Trophoblast cell (in vitro differentiated cells and primary cell): ENCODE measurements at regions not wholly inside any gene's neighbourhood (a gene's known extent, or its start where the extent isn't known, plus 50 kb on each side); places are given as distances from the start of the nearest gene placed in this dataset.

Source experiments
- DNase-seq, 2 donors: peaks; one replicate each; pipeline ENCODE4 v3.0.0-alpha.2; 2016
- H2AFZ ChIP-seq: 2 replicates; pipeline ENCODE4 v1.6.1; 2013; ENCODE audit warnings: low read length, moderate library complexity, mild to moderate bottlenecking; ENCODE audit not compliant: insufficient read depth, poor library complexity
- H2AK5ac ChIP-seq: 2 replicates; pipeline ENCODE4 v1.6.1; 2013; ENCODE audit warnings: mild to moderate bottlenecking, low read length
- H2BK120ac ChIP-seq: 2 replicates; pipeline ENCODE4 v1.6.1; 2013; ENCODE audit warnings: low read length, mild to moderate bottlenecking, moderate library complexity; ENCODE audit not compliant: insufficient read depth, poor library complexity
- H2BK12ac ChIP-seq: 2 replicates; pipeline ENCODE4 v1.6.1; 2013; ENCODE audit warnings: mild to moderate bottlenecking, low read length, moderate library complexity
- H2BK5ac ChIP-seq: 2 replicates; pipeline ENCODE4 v1.6.1; 2013; ENCODE audit warnings: low read length, low read depth, moderate library complexity, mild to moderate bottlenecking; ENCODE audit not compliant: poor library complexity
- H3K14ac ChIP-seq: 2 replicates; pipeline ENCODE4 v1.6.1; 2013; ENCODE audit warnings: mild to moderate bottlenecking, low read length
- H3K18ac ChIP-seq: 2 replicates; pipeline ENCODE4 v1.6.1; 2013; ENCODE audit warnings: mild to moderate bottlenecking, low read length
- H3K23ac ChIP-seq: 2 replicates; pipeline ENCODE4 v1.6.1; 2013; ENCODE audit warnings: low read length
- H3K27ac ChIP-seq: 2 replicates; pipeline ENCODE4 v1.5.1; 2013; ENCODE audit warnings: low read depth, mild to moderate bottlenecking, inconsistent platforms, low read length, moderate library complexity
- H3K27me3 ChIP-seq: 2 replicates; pipeline ENCODE4 v1.6.1; 2013; ENCODE audit warnings: inconsistent platforms, mild to moderate bottlenecking, low read length, moderate library complexity; ENCODE audit not compliant: insufficient read depth
- H3K36me3 ChIP-seq, 2 experiments: 1 replicate in 1 of 2; 2 replicates in 1 of 2; pipeline ENCODE4 v1.6.1; 2013; ENCODE audit warnings: low read length in 2 of 2, mild to moderate bottlenecking in 2 of 2, moderate library complexity in 1 of 2; ENCODE audit not compliant: insufficient read depth in 2 of 2, control insufficient read depth in 1 of 2
- H3K4ac ChIP-seq: 2 replicates; pipeline ENCODE4 v1.6.1; 2013; ENCODE audit warnings: low read depth, mild to moderate bottlenecking, low read length, moderate library complexity
- H3K4me1 ChIP-seq, 2 experiments: 1 replicate in 1 of 2; 2 replicates in 1 of 2; pipeline ENCODE4 v1.6.1; 2013; ENCODE audit warnings: low read length in 2 of 2, mild to moderate bottlenecking in 2 of 2, moderate library complexity in 1 of 2; ENCODE audit not compliant: insufficient read depth in 2 of 2, control insufficient read depth in 1 of 2
- H3K4me2 ChIP-seq: 2 replicates; pipeline ENCODE4 v1.6.1; 2013; ENCODE audit warnings: inconsistent platforms, mild to moderate bottlenecking, low read length, moderate library complexity
- H3K4me3 ChIP-seq: 2 replicates; pipeline ENCODE4 v1.5.1; 2013; ENCODE audit warnings: mild to moderate bottlenecking, low read depth, low read length, inconsistent platforms
- H3K79me1 ChIP-seq: one replicate; pipeline ENCODE4 v1.6.1; 2013; ENCODE audit warnings: low read length
- H3K79me2 ChIP-seq: 2 replicates; pipeline ENCODE4 v1.6.1; 2013; ENCODE audit warnings: low read length, mild to moderate bottlenecking; ENCODE audit not compliant: control insufficient read depth, insufficient read depth, poor library complexity
- H3K9ac ChIP-seq: 2 replicates; pipeline ENCODE4 v1.6.1; 2013; ENCODE audit warnings: mild to moderate bottlenecking, low read length
- H3K9me3 ChIP-seq: 2 replicates; pipeline ENCODE4 v1.6.1; 2013; ENCODE audit warnings: low read depth, mild to moderate bottlenecking, control low read depth, inconsistent platforms, low read length; ENCODE audit not compliant: insufficient read depth
- H4K12ac ChIP-seq: 2 replicates; pipeline ENCODE4 v1.6.1; 2013; ENCODE audit warnings: low read depth, mild to moderate bottlenecking, low read length, moderate library complexity
- H4K8ac ChIP-seq: 2 replicates; pipeline ENCODE4 v1.6.1; 2013; ENCODE audit warnings: low read depth, mild to moderate bottlenecking, low read length, moderate library complexity
- H4K91ac ChIP-seq: one replicate; pipeline ENCODE4 v1.6.1; 2013; ENCODE audit warnings: low read depth, mild to moderate bottlenecking, low read length, moderate library complexity
- whole genome bisulfite sequencing: extraction: QIAGEN DNeasy Blood & Tissue Kit; methylation state at CpG from one replicate; pipeline ENCODE4 v1.1.7; 2013; ENCODE audit warnings: missing lambda C conversion rate; ENCODE audit not compliant: insufficient read length, insufficient coverage; ENCODE audit errors: extremely low coverage; 5-methylcytosine and 5-hydroxymethylcytosine counted together

GRCh38 chr4:81343046-81343445, 128.0 kb upstream of the PRKG2 start:
- Histone ChIP-seq H3K23ac (no peak overlapping the region), H3K4me3 (no peak overlapping the region), H2AK5ac (no peak overlapping the region), H3K4me1 (no peaks in the 10 kb centered on the region), H3K18ac (no peak overlapping the region), H3K4me2 (no peak overlapping the region), H3K36me3 (no peaks in the 10 kb centered on the region), H4K12ac (no peak overlapping the region), H3K27me3 (no peaks in the 10 kb centered on the region), H3K9me3 (no peaks in the 10 kb centered on the region), H2BK12ac (no peak overlapping the region), H3K14ac (no peak overlapping the region), H4K91ac (no peak overlapping the region), H2BK5ac (no peak overlapping the region), H2BK120ac (no peak overlapping the region), H4K8ac (no peak overlapping the region), H2AFZ (no peak overlapping the region), H3K4ac (no peak overlapping the region), H3K27ac (no peak overlapping the region), H3K79me2 (no peaks in the 10 kb centered on the region), H3K79me1 (no peaks in the 10 kb centered on the region), H3K9ac (no peak overlapping the region)
- no CpG with 5 or more reads among the region's 1 CpG for WGBS
- DNase-seq: no peak

- no peak overlapping the region for H3K9ac ChIP-seq
- DNase-seq: no peak
- H3K14ac ChIP-seq: no peak overlapping the region
- H3K4me3 ChIP-seq: no peak overlapping the region
- no peak overlapping the region for H2AFZ ChIP-seq
- no peak overlapping the region for H2BK120ac ChIP-seq
- no peaks in the 10 kb centered on the region for H3K27me3 ChIP-seq
- no peak overlapping the region for H2AK5ac ChIP-seq
- H4K91ac ChIP-seq: no peak overlapping the region
- no CpG with 5 or more reads among the region's 1 CpG for WGBS
- H3K27ac ChIP-seq: no peak overlapping the region
- H3K4ac ChIP-seq: no peak overlapping the region
- H3K36me3 ChIP-seq: no peaks in the 10 kb centered on the region
- no peaks in the 10 kb centered on the region for H3K9me3 ChIP-seq
- no peak overlapping the region for H4K12ac ChIP-seq
- no peak overlapping the region for H2BK5ac ChIP-seq
- H3K23ac ChIP-seq: no peak overlapping the region
- no peak overlapping the region for H3K18ac ChIP-seq
- H3K4me2 ChIP-seq: no peak overlapping the region
- no peak overlapping the region for H2BK12ac ChIP-seq
- H3K4me1 ChIP-seq: no peaks in the 10 kb centered on the region
- no peak overlapping the region for H4K8ac ChIP-seq
- no peaks in the 10 kb centered on the region for H3K79me1 ChIP-seq
- no peaks in the 10 kb centered on the region for H3K79me2 ChIP-seq
Observed at GRCh38 chr4:81337211-81337610, 122.2 kb upstream of the PRKG2 start.

- no peak overlapping the region for H3K27ac ChIP-seq
- H3K4me1 ChIP-seq: no peaks in the 10 kb centered on the region
- no peak overlapping the region for H3K4me2 ChIP-seq
- no peak overlapping the region for H3K23ac ChIP-seq
- no peak overlapping the region for H3K4ac ChIP-seq
- no peak overlapping the region for H2BK12ac ChIP-seq
- H3K18ac ChIP-seq: no peak overlapping the region
- H2BK5ac ChIP-seq: no peak overlapping the region
- no peaks in the 10 kb centered on the region for H3K36me3 ChIP-seq
- no peak overlapping the region for H4K91ac ChIP-seq
- no peak overlapping the region for H3K9ac ChIP-seq
- no peaks in the 10 kb centered on the region for H3K9me3 ChIP-seq
- H2AFZ ChIP-seq: no peak overlapping the region
- no peak overlapping the region for H2AK5ac ChIP-seq
- H3K14ac ChIP-seq: no peak overlapping the region
- H3K4me3 ChIP-seq: no peak overlapping the region
- no CpG with 5 or more reads among the region's 5 CpGs for WGBS
- no peaks in the 10 kb centered on the region for H3K27me3 ChIP-seq
- H3K79me2 ChIP-seq: no peaks in the 10 kb centered on the region
- no peaks in the 10 kb centered on the region for H3K79me1 ChIP-seq
- H4K8ac ChIP-seq: no peak overlapping the region
- H2BK120ac ChIP-seq: no peak overlapping the region
- H4K12ac ChIP-seq: no peak overlapping the region
- no peak for DNase-seq
Observed at GRCh38 chr4:81335122-81335912, 120.3 kb upstream of the PRKG2 start.

GRCh38 chr4:81330018-81330417, 115.0 kb upstream of the PRKG2 start:
- H3K4ac ChIP-seq: no peak overlapping the region

More at GRCh38 chr4:81330018-81330417, 115.0 kb upstream of the PRKG2 start:
- Histone ChIP-seq H3K14ac (no peak overlapping the region), H3K27ac (no peak overlapping the region), H2AFZ (no peak overlapping the region), H3K4me1 (no peaks in the 10 kb centered on the region), H4K12ac (no peak overlapping the region), H3K27me3 (no peaks in the 10 kb centered on the region), H3K23ac (no peak overlapping the region), H3K36me3 (no peaks in the 10 kb centered on the region), H4K91ac (no peak overlapping the region), H2AK5ac (no peak overlapping the region), H3K9ac (no peak overlapping the region), H2BK12ac (no peak overlapping the region), H3K79me2 (no peaks in the 10 kb centered on the region), H3K4me2 (no peak overlapping the region), H2BK120ac (no peak overlapping the region), H3K18ac (no peak overlapping the region), H3K4me3 (no peak overlapping the region), H4K8ac (no peak overlapping the region), H3K79me1 (no peaks in the 10 kb centered on the region), H3K9me3 (no peaks in the 10 kb centered on the region), H2BK5ac (no peak overlapping the region)
- DNase-seq: no peak
- WGBS: no CpG with 5 or more reads among the region's 1 CpG
